HL-60 (cell line): ENCODE measurements at regions not wholly inside any gene's neighbourhood (a gene's known extent, or its start where the extent isn't known, plus 50 kb on each side); places are given as distances from the start of the nearest gene placed in this dataset.

Experiments
- DNase-seq, 2 experiments: peaks; one replicate each; pipeline ENCODE4 v3.0.0-alpha.2; 2010 to 2020; ENCODE audit warnings: low read depth in 1 of 2, low spot score in 1 of 2
- H3K27ac ChIP-seq: fragments of 250-450 bp; sonication (Bioruptor Pico); replicated peaks from 2 replicates; pipeline ENCODE4 v1.5.1; 2020; ENCODE audit warnings: mild to moderate bottlenecking, moderate library complexity
- H3K27me3 ChIP-seq: fragments of 250-450 bp; sonication (Bioruptor Pico); 2 replicates; pipeline ENCODE4 v1.5.1; 2021; ENCODE audit warnings: mild to moderate bottlenecking, moderate library complexity; ENCODE audit not compliant: insufficient read depth, poor library complexity, severe bottlenecking
- H3K4me3 ChIP-seq: replicated peaks from 2 replicates; pipeline ENCODE4 v1.5.1; 2011; ENCODE audit warnings: mild to moderate bottlenecking, control low read depth, low read length; ENCODE audit not compliant: insufficient read depth
- GABPA ChIP-seq: IDR thresholded peaks from 2 replicates; pipeline ENCODE4 v1.6.1; 2012; ENCODE audit warnings: low read depth
- POLR2AphosphoS5 ChIP-seq: IDR thresholded peaks from 2 replicates; pipeline ENCODE4 v1.6.1; 2012; ENCODE audit warnings: low read depth
- SPI1 ChIP-seq: IDR thresholded peaks from 2 replicates; pipeline ENCODE4 v1.6.1; 2012; ENCODE audit warnings: low read depth, mild to moderate bottlenecking, borderline replicate concordance
- TF ChIP-seq, protein P1 (sequence below): IDR thresholded peaks from one replicate; pipeline ENCODE4 v1.5.1; 2011; ENCODE audit warnings: low read length, control low read depth, inconsistent platforms; ENCODE audit not compliant: insufficient read depth
- TF ChIP-seq, protein P2 (sequence below): IDR thresholded peaks from 2 replicates; pipeline ENCODE4 v1.6.1; 2012; ENCODE audit warnings: low read depth; ENCODE audit not compliant: insufficient replicate concordance

- no peak for DNase-seq
- H3K4me3 ChIP-seq, result no peak overlapping the region
- TF ChIP-seq, protein P1, sequence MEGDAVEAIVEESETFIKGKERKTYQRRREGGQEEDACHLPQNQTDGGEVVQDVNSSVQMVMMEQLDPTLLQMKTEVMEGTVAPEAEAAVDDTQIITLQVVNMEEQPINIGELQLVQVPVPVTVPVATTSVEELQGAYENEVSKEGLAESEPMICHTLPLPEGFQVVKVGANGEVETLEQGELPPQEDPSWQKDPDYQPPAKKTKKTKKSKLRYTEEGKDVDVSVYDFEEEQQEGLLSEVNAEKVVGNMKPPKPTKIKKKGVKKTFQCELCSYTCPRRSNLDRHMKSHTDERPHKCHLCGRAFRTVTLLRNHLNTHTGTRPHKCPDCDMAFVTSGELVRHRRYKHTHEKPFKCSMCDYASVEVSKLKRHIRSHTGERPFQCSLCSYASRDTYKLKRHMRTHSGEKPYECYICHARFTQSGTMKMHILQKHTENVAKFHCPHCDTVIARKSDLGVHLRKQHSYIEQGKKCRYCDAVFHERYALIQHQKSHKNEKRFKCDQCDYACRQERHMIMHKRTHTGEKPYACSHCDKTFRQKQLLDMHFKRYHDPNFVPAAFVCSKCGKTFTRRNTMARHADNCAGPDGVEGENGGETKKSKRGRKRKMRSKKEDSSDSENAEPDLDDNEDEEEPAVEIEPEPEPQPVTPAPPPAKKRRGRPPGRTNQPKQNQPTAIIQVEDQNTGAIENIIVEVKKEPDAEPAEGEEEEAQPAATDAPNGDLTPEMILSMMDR, result no peak
- TF ChIP-seq SPI1 (no peak), POLR2AphosphoS5 (no peak), GABPA (no peak)
- TF ChIP-seq, protein P2, sequence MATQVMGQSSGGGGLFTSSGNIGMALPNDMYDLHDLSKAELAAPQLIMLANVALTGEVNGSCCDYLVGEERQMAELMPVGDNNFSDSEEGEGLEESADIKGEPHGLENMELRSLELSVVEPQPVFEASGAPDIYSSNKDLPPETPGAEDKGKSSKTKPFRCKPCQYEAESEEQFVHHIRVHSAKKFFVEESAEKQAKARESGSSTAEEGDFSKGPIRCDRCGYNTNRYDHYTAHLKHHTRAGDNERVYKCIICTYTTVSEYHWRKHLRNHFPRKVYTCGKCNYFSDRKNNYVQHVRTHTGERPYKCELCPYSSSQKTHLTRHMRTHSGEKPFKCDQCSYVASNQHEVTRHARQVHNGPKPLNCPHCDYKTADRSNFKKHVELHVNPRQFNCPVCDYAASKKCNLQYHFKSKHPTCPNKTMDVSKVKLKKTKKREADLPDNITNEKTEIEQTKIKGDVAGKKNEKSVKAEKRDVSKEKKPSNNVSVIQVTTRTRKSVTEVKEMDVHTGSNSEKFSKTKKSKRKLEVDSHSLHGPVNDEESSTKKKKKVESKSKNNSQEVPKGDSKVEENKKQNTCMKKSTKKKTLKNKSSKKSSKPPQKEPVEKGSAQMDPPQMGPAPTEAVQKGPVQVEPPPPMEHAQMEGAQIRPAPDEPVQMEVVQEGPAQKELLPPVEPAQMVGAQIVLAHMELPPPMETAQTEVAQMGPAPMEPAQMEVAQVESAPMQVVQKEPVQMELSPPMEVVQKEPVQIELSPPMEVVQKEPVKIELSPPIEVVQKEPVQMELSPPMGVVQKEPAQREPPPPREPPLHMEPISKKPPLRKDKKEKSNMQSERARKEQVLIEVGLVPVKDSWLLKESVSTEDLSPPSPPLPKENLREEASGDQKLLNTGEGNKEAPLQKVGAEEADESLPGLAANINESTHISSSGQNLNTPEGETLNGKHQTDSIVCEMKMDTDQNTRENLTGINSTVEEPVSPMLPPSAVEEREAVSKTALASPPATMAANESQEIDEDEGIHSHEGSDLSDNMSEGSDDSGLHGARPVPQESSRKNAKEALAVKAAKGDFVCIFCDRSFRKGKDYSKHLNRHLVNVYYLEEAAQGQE, result no peak
- no peak overlapping the region for H3K27ac ChIP-seq
- H3K27me3 ChIP-seq, result peaks cover 2% of the 10 kb centered on the region
Observed at GRCh38 chr22:44410451-44410991, 87.5 kb downstream of the RTL6 start.

GRCh38 chr22:44409974-44410316, 88.1 kb downstream of the RTL6 start:
- Histone ChIP-seq H3K27me3 (peaks cover 2% of the 10 kb centered on the region), H3K27ac (no peak overlapping the region), H3K4me3 (no peak overlapping the region)
- TF ChIP-seq, protein P2, result no peak
- TF ChIP-seq POLR2AphosphoS5, result no peak
- DNase-seq, result no peak

DNA sequence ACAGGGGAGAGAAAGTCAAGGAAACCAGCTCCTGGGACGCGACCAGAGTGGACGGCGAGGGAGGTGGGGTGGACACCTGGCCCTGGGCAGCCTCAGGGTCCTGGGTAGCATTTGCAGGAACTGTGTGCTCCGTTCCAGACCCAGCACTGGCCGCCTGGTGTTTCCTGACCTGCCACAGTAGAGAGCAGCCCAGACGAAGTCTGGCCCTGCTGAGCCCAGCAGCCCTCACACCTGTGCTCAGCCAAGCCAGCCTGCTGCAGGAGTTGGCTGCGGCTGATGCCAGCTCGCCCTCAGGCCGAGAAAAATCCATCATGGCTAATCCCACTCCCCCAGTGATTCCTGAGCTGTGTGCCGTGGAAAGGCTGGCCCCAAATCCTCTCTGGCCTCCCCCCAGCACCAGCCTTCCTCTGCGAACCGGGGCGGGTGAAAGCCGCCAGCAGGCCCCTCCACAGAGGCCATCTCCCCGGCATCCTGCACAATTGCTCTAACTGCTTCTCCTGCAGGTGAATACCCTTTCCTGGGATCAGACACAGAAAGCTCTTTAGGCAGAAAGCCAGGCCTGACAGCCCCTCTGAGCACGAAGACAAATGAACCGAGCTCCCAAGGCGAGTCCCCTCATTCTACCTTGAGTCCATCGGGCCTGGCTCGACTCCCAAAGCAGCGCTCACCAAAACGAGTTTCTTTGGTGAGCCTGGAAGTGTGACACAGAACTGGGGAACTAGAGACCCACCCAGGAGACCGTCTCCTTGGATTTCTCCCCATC, 88.6 kb downstream of the RTL6 start:
- Histone ChIP-seq H3K27me3 (peaks cover 2% of the 10 kb centered on the region), H3K4me3 (no peak overlapping the region), H3K27ac (no peak overlapping the region)
- TF ChIP-seq, protein P2, result no peak
- TF ChIP-seq SPI1 (no peak), POLR2AphosphoS5 (no peak), GABPA (no peak)
- TF ChIP-seq, protein P1, result no peak
- DNase-seq, result no peak
